ENCODE measurements at regions not wholly inside any gene's neighbourhood (a gene's known extent, or its start where the extent isn't known, plus 50 kb on each side); places are given as distances from the start of the nearest gene placed in this dataset.

DNA sequence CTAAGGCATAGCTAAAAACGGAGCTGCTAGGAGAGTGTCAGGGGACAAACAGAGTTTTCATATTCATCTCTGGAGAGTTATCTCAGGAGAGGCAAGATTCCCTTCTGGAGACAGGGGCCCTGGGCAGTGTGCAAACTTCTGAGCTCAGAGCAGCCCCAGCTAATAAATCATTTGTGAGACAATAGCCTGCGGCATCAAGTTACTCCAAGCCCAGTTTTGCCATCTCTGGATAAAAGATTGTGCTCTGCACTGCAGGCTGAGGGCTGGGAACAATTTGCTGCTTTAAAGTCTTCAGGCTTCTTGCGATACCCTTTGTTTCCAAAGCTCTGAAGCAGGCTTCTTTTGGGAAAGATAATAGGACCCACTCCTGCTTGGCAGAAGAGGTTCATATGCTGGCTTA, 164.3 kb upstream of the BRINP1 start:
- TF ChIP-seq, protein P1, sequence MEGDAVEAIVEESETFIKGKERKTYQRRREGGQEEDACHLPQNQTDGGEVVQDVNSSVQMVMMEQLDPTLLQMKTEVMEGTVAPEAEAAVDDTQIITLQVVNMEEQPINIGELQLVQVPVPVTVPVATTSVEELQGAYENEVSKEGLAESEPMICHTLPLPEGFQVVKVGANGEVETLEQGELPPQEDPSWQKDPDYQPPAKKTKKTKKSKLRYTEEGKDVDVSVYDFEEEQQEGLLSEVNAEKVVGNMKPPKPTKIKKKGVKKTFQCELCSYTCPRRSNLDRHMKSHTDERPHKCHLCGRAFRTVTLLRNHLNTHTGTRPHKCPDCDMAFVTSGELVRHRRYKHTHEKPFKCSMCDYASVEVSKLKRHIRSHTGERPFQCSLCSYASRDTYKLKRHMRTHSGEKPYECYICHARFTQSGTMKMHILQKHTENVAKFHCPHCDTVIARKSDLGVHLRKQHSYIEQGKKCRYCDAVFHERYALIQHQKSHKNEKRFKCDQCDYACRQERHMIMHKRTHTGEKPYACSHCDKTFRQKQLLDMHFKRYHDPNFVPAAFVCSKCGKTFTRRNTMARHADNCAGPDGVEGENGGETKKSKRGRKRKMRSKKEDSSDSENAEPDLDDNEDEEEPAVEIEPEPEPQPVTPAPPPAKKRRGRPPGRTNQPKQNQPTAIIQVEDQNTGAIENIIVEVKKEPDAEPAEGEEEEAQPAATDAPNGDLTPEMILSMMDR (conservative IDR thresholded peaks at IDR 0.05; ENCODE audit: low read depth, low read length) = no peak
- no peak for TF ChIP-seq EZH2 (IDR thresholded peaks at IDR 0.05; ENCODE audit: borderline replicate concordance, low read depth, low read length, poor library complexity, severe bottlenecking)
